Left ventricle myocardium superior (tissue), 1 donor: ENCODE measurements at regions not wholly inside any gene's neighbourhood (a gene's known extent, or its start where the extent isn't known, plus 50 kb on each side); places are given as distances from the start of the nearest gene placed in this dataset.

Source experiments
- ATAC-seq: fragments of 200-7000 bp; cut with Tn5 transposase; one replicate; pipeline ENCODE4 v1.9.1; 2020; ENCODE audit warnings: mild to moderate bottlenecking, moderate library complexity
- DNase-seq: peaks from one replicate; pipeline ENCODE4 v3.0.0-alpha.2; 2020
- intact Hi-C: fragments of 100-400 bp; cut with micrococcal nuclease; formaldehyde crosslinking; loops from one replicate; pipeline ENCODE4 v1.11.0; 2022
- donor health status: DM: no; HTN: yes; CAD: no; lungs with severe emphysema.

DNA sequence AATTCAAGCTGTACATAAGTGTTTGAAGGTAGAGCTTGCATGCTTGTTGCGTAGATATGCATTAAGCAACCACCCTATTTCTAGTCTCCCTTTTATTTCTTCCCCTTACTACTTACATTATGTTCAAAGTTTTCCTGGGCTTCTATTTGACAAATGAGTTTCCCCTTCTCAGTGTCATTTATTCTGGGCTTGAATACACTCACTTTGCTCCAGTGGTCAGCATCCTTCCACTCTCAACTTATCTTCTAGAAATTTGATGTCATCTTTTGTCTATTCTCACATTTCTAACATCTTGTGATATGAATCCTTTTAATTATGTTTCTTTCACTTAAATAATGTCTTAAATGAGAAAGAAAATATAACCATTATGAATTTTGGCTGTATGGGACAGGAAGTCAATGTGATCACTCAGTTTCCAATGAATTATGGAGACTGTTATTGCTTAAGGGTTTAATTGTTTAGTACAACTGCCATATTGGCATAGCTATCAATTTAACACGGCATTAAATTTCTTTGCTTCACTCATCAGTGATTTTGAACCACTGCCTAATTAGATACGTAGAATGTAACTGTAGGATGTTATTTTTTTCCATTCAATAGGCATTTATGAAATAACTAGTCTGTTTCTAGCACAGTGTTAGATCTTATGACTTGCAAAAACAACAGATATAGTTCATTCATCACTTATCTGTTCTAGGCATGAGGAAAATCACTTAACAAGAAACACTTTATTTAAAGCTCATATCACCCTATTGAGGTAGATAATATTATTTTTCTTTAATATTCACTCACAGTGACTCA, 105.5 kb upstream of the CDH12 start:
- no peak for ATAC-seq
- intact Hi-C loops = no loop called here
- DNase-seq = no peak

DNA sequence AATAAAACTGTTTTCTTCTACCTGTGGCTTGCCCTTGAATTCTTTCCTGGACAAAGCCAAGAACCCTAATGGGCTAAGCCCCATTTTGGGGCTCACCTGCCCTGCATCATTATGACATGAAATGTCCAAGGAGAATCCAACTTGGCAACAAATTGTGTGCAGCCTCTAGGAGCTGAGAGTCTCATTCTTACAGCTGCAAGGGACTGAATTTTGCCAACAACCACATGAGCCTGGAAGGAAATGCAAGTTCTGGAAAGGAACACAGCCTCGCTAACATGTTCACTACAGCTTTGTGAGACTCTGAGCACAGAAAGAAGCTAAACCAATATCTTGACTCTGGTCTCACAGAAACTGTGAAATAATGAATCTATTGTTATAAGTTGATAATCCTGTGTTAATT, 94.8 kb upstream of the CDH12 start:
- DNase-seq (no peak), ATAC-seq (no peak)
- intact Hi-C loops = no loop called here

DNA sequence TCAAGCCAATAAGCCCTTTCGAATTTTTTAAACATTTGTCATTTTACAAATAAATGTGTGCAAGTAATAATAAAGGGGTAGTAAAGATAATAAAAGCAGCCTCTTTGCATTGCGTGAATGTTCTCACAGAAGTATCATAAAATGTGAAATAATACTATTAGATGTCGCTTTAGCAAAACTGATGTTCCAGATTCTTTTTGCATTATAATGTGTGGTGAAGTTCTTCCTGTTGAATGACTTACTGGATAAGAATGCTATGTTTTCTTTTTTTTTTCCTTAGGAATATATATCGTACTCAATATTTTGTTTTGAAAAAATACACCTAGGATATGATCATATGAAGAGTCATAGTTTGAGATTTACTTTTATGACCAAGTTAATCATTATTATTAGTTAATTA, 85.2 kb upstream of the CDH12 start:
- ATAC-seq = no peak
- intact Hi-C loops = no loop called here

DNA sequence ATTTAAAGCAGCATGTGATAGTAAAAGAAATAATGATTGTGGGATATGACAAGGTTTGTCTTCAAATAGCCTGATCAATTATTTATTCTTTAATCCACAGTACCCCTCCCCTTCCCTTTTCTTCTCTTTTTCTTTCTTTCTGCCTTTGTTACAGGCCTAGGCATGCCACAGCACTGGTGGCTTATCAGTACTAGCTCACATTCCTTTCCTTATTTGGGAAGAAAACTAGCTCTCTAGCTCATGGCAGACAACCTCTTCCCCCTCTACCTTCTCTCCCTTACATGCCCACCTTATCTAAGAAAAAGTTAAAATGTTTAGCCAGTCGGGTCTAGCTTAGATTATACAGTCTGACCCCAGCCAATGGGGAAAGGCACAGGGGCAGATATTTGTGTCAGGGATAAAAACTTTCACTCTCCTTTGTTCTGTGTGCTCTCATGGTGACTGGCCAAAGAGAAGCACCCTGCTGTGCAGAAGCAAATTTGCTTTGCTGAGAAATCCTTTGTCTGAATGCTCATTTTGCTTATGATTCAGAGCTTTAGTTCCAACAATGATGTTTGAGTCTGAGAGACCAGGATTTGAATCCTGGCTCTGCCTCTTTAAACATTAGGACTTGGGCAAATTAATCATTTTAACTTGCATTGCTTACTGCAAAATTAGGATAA, 75.8 kb upstream of the CDH12 start:
- ATAC-seq = no peak
- intact Hi-C loops = no loop called here
- no peak for DNase-seq

More for the DNA sequence above, 85.2 kb upstream of the CDH12 start:
- no peak for DNase-seq

DNA sequence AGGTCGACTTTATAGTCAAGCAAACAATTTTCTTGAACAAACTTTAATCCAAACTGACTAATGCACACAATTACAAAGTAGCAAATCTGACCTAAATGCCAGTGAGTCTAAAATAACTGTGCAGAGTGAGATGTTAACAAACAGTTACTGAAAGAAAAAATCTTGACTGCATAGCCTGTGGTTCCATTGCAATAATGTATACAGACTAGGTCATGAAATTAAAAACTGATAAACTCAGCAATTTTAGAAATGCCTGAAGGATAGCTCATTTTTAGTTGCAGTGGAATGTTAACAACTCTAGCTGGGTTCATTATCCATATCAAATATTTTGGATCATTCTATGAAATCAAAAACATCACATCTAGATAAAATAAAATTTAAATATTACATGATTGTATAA, 73.4 kb upstream of the CDH12 start:
- DNase-seq = no peak
- intact Hi-C loops = no loop called here
- no peak for ATAC-seq

DNA sequence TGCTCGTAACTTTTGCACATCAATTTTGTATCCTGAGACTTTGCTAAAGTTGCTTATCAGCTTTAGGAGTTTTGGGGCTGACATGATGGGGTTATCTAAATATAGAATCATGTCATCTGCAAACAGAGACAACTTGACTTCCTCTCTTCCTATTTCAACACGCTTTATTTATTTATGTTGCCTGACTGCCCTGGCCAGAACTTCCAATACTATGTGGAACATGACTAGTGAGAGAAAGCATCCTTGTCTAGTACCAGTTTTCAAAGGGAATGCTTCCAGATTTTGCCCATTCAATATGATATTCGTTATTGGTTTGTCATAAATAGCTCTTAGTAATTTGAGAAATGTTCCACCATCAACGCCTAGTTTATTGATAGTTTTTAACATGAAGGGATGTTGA, 65.4 kb upstream of the CDH12 start:
- ATAC-seq = no peak
- intact Hi-C loops = no loop called here
- DNase-seq = no peak

DNA sequence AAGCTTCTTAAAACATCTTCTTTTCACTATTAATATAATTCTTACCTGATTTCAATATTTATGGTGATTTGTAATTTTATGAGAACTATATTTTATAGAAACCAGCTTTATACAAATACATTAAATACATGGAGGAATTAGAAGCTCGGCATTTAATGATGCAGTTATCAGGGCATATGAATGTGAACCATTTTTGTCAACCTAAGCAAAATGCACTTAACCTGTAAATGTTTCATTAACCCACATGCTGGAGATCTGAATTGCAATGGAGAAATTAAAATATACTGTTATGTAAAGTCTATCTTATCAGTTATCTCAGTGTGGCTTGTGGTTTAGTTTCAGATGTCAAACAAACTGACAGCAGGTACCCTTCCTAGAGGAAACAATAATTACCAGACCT, 63.2 kb upstream of the CDH12 start:
- DNase-seq (no peak), ATAC-seq (no peak)
- intact Hi-C loops = no loop called here

DNA sequence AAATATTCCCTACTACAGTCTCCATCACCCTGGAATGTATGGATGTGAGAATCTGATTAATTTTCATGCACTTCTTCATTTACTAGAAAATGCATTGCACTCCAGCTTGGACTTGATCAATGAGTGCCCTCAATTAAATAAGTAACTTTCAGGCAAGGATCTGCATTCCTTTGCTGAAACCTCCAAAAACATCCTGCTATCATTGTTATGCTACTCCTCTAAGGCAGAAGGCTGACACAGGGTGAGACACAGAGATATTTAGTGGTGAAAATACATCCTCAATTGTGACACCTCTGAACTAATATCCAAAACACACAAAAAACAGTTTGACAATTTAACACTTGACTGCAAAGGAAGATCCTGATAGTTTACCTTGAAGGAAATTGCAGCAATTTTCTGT, 57.9 kb upstream of the CDH12 start:
- no peak for ATAC-seq
- no peak for DNase-seq
- intact Hi-C loops = no loop called here

DNA sequence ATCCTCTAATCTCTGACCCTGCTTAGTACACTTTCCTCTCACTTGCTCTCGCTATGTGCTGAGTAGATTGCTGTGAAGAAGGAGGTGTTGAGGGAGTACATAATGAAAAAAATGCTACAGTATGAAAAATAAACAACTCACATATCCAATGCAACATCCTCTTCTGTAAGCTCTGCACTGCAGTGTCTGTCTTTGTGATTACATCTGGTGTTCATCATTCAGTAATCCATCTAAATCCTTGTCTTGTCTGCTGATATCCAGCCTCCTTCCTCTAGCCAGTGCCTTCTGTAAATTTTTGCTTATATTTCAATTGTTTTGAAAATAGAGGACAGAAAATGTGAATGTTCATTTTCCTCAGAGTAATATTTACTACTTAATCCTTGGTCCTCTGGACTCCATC, 57.4 kb upstream of the CDH12 start:
- intact Hi-C loops = no loop called here

DNA sequence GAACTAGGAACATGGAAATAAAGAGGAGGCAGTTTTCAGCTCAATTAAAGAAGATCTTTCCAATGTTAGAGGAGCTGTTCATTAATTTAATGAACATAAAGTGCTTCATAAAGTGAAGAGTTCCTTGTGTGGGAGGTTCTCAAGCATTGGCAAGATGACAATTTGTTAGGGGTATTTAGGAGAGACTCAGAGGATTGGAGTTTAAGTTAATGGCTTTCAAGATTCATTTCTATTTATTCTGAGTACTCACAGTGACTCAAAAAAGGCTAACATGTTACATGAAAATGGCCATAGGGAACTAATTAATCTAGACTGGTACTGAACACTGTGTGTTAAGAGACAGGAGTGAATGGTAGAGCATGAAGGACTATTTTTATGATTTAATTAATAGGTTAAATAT, 55.4 kb upstream of the CDH12 start:
- DNase-seq (no peak), ATAC-seq (no peak)
- intact Hi-C loops = no loop called here

More for the DNA sequence above, 57.4 kb upstream of the CDH12 start:
- no peak for ATAC-seq
- no peak for DNase-seq

DNA sequence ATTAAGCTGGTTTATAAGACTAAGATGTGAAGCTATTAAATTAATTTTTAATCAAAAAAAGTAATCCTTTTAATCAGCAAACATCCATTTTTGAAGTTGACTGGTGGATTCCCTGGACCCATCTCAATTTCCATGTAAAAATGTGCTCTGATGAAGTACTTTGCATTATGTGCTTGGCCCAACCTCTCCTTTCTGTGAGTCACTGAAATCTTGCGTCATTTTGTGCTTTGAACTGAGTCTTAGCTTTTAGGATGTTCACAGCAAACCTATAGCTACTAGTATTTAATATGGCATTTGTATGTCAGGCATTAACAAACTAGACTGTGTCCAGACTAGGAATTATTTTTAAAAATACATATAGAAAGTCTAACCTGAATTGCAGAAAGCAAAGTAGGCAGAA, 55.0 kb upstream of the CDH12 start:
- intact Hi-C loops = no loop called here
- no peak for ATAC-seq
- no peak for DNase-seq
